HAP-1 (cell line): ENCODE measurements at regions not wholly inside any gene's neighbourhood (a gene's known extent, or its start where the extent isn't known, plus 50 kb on each side); places are given as distances from the start of the nearest gene placed in this dataset.

Experiments used
- DNase-seq, 2 experiments: peaks; one replicate each; pipeline ENCODE4 v3.0.0-alpha.2; 2016 to 2020; ENCODE audit warnings: low spot score in 2 of 2
- H3K27me3 ChIP-seq: fragments of 250-450 bp; sonication (Bioruptor Pico); 2 replicates; pipeline ENCODE4 v1.5.1; 2020; ENCODE audit warnings: low read depth, mild to moderate bottlenecking, moderate library complexity
- H3K36me3 ChIP-seq: fragments of 250-450 bp; sonication (Bioruptor Pico); replicated peaks from 2 replicates; pipeline ENCODE4 v1.5.1; 2020; ENCODE audit warnings: mild to moderate bottlenecking
- H3K4me1 ChIP-seq: fragments of 250-450 bp; sonication (Bioruptor Pico); 2 replicates; pipeline ENCODE4 v1.5.1; 2020; ENCODE audit warnings: mild to moderate bottlenecking
- H3K4me3 ChIP-seq: fragments of 250-450 bp; sonication (Bioruptor Pico); 2 replicates; pipeline ENCODE4 v1.5.1; 2020; ENCODE audit warnings: mild to moderate bottlenecking, moderate library complexity
- H3K9me3 ChIP-seq: fragments of 250-450 bp; sonication (Bioruptor Pico); 2 replicates; pipeline ENCODE4 v1.5.1; 2020; ENCODE audit warnings: mild to moderate bottlenecking, moderate library complexity
- in situ Hi-C: fragments of 300-500 bp; cut with MboI; formaldehyde crosslinking; loops from 3 replicates; pipeline ENCODE4 v1.14.3; 2020; ENCODE audit warnings: low sequenced_read_pairs, inconsistent platforms, mixed read lengths

- H3K4me3 ChIP-seq, result no peak overlapping the region
- H3K27me3 ChIP-seq, result no peaks in the 10 kb centered on the region
- H3K36me3 ChIP-seq, result no peaks in the 10 kb centered on the region
- DNase-seq, result no peak
- H3K9me3 ChIP-seq, result no peaks in the 10 kb centered on the region
- in situ Hi-C loops, result no loop called here
- H3K4me1 ChIP-seq, result no peaks in the 10 kb centered on the region
Observed at GRCh38 chr14:25522116-25522515, 472.2 kb upstream of the STXBP6 start.

- in situ Hi-C loops, result no loop called here
- no peaks in the 10 kb centered on the region for H3K9me3 ChIP-seq
- no peaks in the 10 kb centered on the region for H3K4me1 ChIP-seq
- H3K27me3 ChIP-seq, result no peaks in the 10 kb centered on the region
- DNase-seq, result no peak
- H3K4me3 ChIP-seq, result no peak overlapping the region
- H3K36me3 ChIP-seq, result no peaks in the 10 kb centered on the region
Observed at GRCh38 chr14:25521616-25522015, 471.7 kb upstream of the STXBP6 start.

DNA sequence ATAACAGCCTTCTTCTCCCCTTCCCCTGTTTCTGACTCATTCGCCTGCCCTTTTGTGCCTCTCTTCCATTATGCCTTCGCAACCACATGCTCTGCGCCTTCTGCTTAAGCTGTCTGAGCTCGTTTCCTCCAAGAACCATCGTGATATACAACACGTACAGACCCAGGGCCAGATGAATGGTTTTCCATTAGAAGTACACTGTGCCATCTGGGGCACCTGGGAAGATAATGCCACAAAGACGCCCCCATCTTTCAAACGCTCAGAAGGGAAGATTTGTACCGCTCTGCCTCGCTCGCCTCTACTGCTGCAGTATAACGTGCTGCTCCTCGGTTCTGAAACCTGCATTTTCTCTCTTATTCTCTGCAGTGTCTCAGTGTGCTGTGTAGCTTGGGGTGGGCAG is 470.9 kb upstream of the STXBP6 start:
- in situ Hi-C loops, result no loop called here
- Histone ChIP-seq H3K9me3 (no peaks in the 10 kb centered on the region), H3K4me3 (no peak overlapping the region), H3K36me3 (no peaks in the 10 kb centered on the region), H3K27me3 (no peaks in the 10 kb centered on the region), H3K4me1 (no peaks in the 10 kb centered on the region)
- no peak for DNase-seq

- Histone ChIP-seq H3K27me3 (no peaks in the 10 kb centered on the region), H3K4me1 (no peaks in the 10 kb centered on the region), H3K36me3 (no peaks in the 10 kb centered on the region), H3K4me3 (no peak overlapping the region), H3K9me3 (no peaks in the 10 kb centered on the region)
- in situ Hi-C loops, result no loop called here
- no peak for DNase-seq
Observed at GRCh38 chr14:25518364-25518763, 468.4 kb upstream of the STXBP6 start.

GRCh38 chr14:25516838-25517237 is 466.9 kb upstream of the STXBP6 start:
- Histone ChIP-seq H3K36me3 (no peaks in the 10 kb centered on the region), H3K4me3 (no peak overlapping the region), H3K9me3 (no peaks in the 10 kb centered on the region), H3K27me3 (no peaks in the 10 kb centered on the region), H3K4me1 (no peaks in the 10 kb centered on the region)
- no peak for DNase-seq
- in situ Hi-C loops, result no loop called here

GRCh38 chr14:25508845-25509244 is 458.9 kb upstream of the STXBP6 start:
- Histone ChIP-seq H3K4me1 (no peaks in the 10 kb centered on the region), H3K36me3 (no peaks in the 10 kb centered on the region), H3K27me3 (no peaks in the 10 kb centered on the region), H3K4me3 (no peak overlapping the region), H3K9me3 (no peaks in the 10 kb centered on the region; the same call in 1 of the 2 replicates)
- DNase-seq, result no peak
- in situ Hi-C loops, result no loop called here

GRCh38 chr14:25501749-25502148 is 451.8 kb upstream of the STXBP6 start:
- H3K27me3 ChIP-seq, result no peaks in the 10 kb centered on the region
- no peak overlapping the region for H3K4me3 ChIP-seq
- H3K4me1 ChIP-seq, result no peaks in the 10 kb centered on the region
- H3K9me3 ChIP-seq, result peaks cover 2% of the 10 kb centered on the region; the same call in 1 of the 2 replicates
- no peaks in the 10 kb centered on the region for H3K36me3 ChIP-seq
- in situ Hi-C loops, result no loop called here
- DNase-seq, result no peak

- H3K4me3 ChIP-seq, result no peak overlapping the region
- no peak for DNase-seq
- H3K36me3 ChIP-seq, result no peaks in the 10 kb centered on the region
- no peaks in the 10 kb centered on the region for H3K4me1 ChIP-seq
- in situ Hi-C loops, result no loop called here
- no peaks in the 10 kb centered on the region for H3K27me3 ChIP-seq
- no peaks in the 10 kb centered on the region; the same call in 1 of the 2 replicates for H3K9me3 ChIP-seq
Observed at GRCh38 chr14:25488961-25489360, 439.0 kb upstream of the STXBP6 start.

GRCh38 chr14:25485381-25485780 is 435.4 kb upstream of the STXBP6 start:
- in situ Hi-C loops, result no loop called here
- H3K27me3 ChIP-seq, result no peaks in the 10 kb centered on the region
- DNase-seq, result no peak
- no peak overlapping the region for H3K4me3 ChIP-seq
- no peaks in the 10 kb centered on the region for H3K36me3 ChIP-seq
- peaks cover 2% of the 10 kb centered on the region; the same call in 1 of the 2 replicates for H3K9me3 ChIP-seq
- H3K4me1 ChIP-seq, result no peaks in the 10 kb centered on the region

- Histone ChIP-seq H3K9me3 (peaks cover 2% of the 10 kb centered on the region; the same call in 1 of the 2 replicates), H3K27me3 (no peaks in the 10 kb centered on the region), H3K4me1 (no peaks in the 10 kb centered on the region), H3K4me3 (no peak overlapping the region), H3K36me3 (no peaks in the 10 kb centered on the region)
- DNase-seq, result no peak
- in situ Hi-C loops, result no loop called here
Observed at GRCh38 chr14:25484906-25485305, 435.0 kb upstream of the STXBP6 start.

DNA sequence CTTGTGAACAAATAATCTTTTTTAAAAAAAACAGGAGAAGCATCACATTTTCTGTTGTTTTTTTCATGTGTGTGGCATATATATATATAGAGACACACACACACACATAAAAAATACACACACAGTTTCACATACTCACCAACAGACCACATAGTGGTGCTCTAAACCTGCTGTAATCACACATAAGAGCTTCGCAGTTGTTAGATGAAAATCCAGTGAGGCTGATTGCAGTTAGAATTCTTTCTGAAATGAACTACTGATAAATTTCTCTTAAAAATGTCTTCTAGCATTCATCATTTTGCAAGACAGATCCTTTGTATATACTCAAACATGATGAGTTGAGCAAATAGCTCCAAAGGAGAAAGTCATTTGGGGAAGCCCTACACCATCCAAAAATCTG is 434.3 kb upstream of the STXBP6 start:
- DNase-seq, result no peak
- Histone ChIP-seq H3K36me3 (no peaks in the 10 kb centered on the region), H3K4me1 (no peaks in the 10 kb centered on the region), H3K27me3 (no peaks in the 10 kb centered on the region), H3K9me3 (peaks cover 2% of the 10 kb centered on the region; the same call in 1 of the 2 replicates), H3K4me3 (no peak overlapping the region)
- in situ Hi-C loops, result no loop called here

DNA sequence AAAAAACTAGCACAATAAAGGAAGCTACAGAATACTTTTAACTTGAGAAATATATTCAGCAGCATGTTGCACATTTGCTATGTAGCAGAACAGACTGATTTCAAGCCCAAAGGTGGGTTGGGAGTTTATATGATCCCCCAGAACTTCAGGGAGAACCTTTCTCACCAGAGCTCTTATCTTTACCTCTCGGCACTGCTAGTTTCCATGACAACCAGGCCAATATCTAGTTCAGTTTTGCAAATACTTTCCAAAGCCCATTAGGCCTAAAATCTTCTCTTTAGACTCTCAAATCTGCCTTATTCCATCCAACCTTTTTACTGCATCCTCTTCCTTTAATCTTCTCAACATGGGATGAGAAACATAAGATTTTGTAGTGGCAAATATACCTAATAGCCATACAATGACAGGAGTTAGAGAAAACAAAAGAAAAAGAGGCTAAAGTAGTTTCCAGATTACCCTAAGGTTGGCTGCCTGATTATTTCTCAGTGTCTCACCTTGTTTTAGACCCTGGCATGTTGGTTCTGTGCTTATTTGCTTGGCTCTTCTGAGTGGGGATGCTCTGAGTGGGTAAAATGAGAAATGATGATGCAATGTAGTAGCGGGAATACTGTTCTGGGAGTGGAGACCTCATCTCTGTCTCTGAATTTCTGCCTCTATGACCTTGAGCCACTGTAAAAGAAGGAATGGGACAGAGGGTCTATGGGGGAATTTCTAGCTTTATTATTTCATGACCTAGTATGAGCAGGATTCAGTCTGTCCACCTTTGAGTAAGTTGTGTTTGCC is 427.6 kb upstream of the STXBP6 start:
- H3K4me3 ChIP-seq, result no peak overlapping the region
- no peak for DNase-seq
- H3K36me3 ChIP-seq, result no peaks in the 10 kb centered on the region
- no peaks in the 10 kb centered on the region for H3K27me3 ChIP-seq
- in situ Hi-C loops, result no loop called here
- H3K4me1 ChIP-seq, result no peaks in the 10 kb centered on the region
- no peaks in the 10 kb centered on the region for H3K9me3 ChIP-seq

DNA sequence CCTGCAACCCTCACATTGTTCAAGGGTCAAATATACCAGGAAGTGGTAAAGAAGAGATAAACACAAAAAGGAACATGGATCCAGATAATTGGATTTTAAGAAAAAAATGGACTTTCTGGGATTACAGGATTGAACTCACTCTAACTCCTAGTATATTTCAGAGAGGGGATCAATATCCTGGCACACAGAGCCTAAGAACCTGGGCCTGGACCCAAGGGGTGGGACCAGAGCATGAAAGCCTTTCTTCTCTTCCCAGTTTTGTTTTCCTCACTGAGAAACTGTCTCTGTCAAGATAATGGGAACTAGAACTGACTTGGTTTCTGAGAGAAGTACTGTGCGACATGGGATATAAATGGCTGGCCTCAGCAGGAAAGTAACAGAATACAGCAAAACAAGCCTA is 422.8 kb upstream of the STXBP6 start:
- Histone ChIP-seq H3K4me3 (no peak overlapping the region), H3K36me3 (no peaks in the 10 kb centered on the region), H3K27me3 (no peaks in the 10 kb centered on the region), H3K4me1 (no peaks in the 10 kb centered on the region), H3K9me3 (no peaks in the 10 kb centered on the region; the same call in 1 of the 2 replicates)
- DNase-seq, result no peak
- in situ Hi-C loops, result no loop called here

DNA sequence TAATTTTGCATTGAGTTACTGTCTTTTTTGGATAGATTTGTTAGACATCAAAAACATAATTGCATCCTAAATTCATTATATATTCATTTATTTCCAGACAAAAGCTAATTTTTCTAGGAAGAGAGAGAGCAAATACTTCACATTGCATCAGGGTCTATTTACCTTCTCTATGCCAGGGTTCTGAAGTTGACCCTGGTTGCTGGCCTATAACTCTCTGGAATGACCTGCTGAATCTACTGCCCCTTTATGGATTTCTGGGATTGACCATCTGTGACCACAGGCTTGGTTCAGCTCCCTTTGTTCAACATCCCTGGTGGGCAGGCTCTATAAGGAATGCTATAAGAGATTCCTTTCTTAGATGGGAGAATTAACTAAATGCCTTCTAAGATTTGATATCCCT is 414.8 kb upstream of the STXBP6 start:
- no peaks in the 10 kb centered on the region for H3K27me3 ChIP-seq
- no peaks in the 10 kb centered on the region for H3K9me3 ChIP-seq
- in situ Hi-C loops, result no loop called here
- no peaks in the 10 kb centered on the region for H3K36me3 ChIP-seq
- H3K4me3 ChIP-seq, result no peak overlapping the region
- H3K4me1 ChIP-seq, result no peaks in the 10 kb centered on the region
- DNase-seq, result no peak

DNA sequence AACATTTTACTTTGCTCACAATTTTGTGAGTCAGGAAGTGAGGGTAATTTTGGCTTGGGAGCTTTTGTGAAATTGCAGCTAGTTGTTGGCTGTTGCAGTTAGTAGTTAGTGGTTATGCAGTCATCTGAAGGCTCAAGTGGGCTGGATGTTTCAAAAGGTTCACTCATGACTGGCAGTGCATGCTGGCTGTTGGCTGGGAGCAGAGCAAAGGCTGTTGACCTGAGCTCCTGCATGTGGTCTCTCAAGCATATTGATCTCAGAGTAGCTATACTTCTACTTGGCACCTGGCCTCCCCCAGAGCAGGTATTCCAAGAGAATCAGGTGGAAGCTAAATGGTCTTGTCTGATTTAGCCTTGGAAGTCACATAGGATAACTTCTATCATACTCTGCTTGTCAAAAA is 414.1 kb upstream of the STXBP6 start:
- Histone ChIP-seq H3K36me3 (no peaks in the 10 kb centered on the region), H3K27me3 (no peaks in the 10 kb centered on the region), H3K9me3 (no peaks in the 10 kb centered on the region), H3K4me1 (no peaks in the 10 kb centered on the region), H3K4me3 (no peak overlapping the region)
- in situ Hi-C loops, result no loop called here
- no peak for DNase-seq
